Amniotic epithelial cell (primary cell): ENCODE measurements at regions not wholly inside any gene's neighbourhood (a gene's known extent, or its start where the extent isn't known, plus 50 kb on each side); places are given as distances from the start of the nearest gene placed in this dataset.

ENCODE experiments used
- DNase-seq: peaks from one replicate; pipeline ENCODE4 v3.0.0-alpha.2; 2010; ENCODE audit warnings: low read depth

- DNase-seq, result peak; percentile 81
Measured at GRCh38 chr17:77266891-77267341, 126.1 kb downstream of the SEC14L1 start.

- no peak for DNase-seq
Measured at GRCh38 chr17:77269696-77270681, 129.2 kb downstream of the SEC14L1 start.

GRCh38 chr17:77271411-77271810 lies 130.6 kb downstream of the SEC14L1 start:
- no peak for DNase-seq

GRCh38 chr17:77273397-77274085 lies 132.8 kb downstream of the SEC14L1 start:
- DNase-seq, result no peak

- no peak for DNase-seq
Measured at GRCh38 chr17:77274096-77274845, 133.5 kb downstream of the SEC14L1 start.

GRCh38 chr17:77279448-77280303 lies 138.9 kb downstream of the SEC14L1 start:
- DNase-seq, result peak; percentile 94

- peak; percentile 52 for DNase-seq
Measured at GRCh38 chr17:77280304-77281121, 139.7 kb downstream of the SEC14L1 start.

- DNase-seq, result no peak
Measured at GRCh38 chr17:77281122-77281903, 140.5 kb downstream of the SEC14L1 start.

GRCh38 chr17:77281904-77282367 lies 141.2 kb downstream of the SEC14L1 start:
- no peak for DNase-seq

GRCh38 chr17:77282524-77283515 lies 142.1 kb downstream of the SEC14L1 start:
- DNase-seq, result peak; percentile 64

- no peak for DNase-seq
Measured at GRCh38 chr17:77284023-77284617, 143.4 kb downstream of the SEC14L1 start.

- DNase-seq, result peak; percentile 93
Measured at GRCh38 chr17:77285594-77286390, 145.0 kb downstream of the SEC14L1 start.

GRCh38 chr17:77286391-77286640 lies 145.5 kb downstream of the SEC14L1 start:
- no peak for DNase-seq

- peak; percentile 82 for DNase-seq
Measured at GRCh38 chr17:77286641-77287431, 146.1 kb downstream of the SEC14L1 start.

GRCh38 chr17:77287432-77288068 lies 146.8 kb downstream of the SEC14L1 start:
- DNase-seq, result peak; percentile 75

GRCh38 chr17:77288115-77288619 lies 147.4 kb downstream of the SEC14L1 start:
- no peak for DNase-seq
